H9 (cell line): ENCODE measurements at regions not wholly inside any gene's neighbourhood (a gene's known extent, or its start where the extent isn't known, plus 50 kb on each side); places are given as distances from the start of the nearest gene placed in this dataset.

ENCODE experiments used
- DNase-seq: peaks from one replicate; pipeline ENCODE4 v3.0.0-alpha.2; 2017
- H2AFZ ChIP-seq: one replicate; pipeline ENCODE4 v1.6.1; 2013; ENCODE audit warnings: mild to moderate bottlenecking, low read length, control low read depth, moderate library complexity
- H2AK5ac ChIP-seq: 2 replicates; pipeline ENCODE4 v1.6.1; 2013; ENCODE audit warnings: low read length, control low read depth, mixed read lengths; ENCODE audit not compliant: insufficient read length
- H2BK120ac ChIP-seq: one replicate; pipeline ENCODE4 v1.6.1; 2013; ENCODE audit warnings: low read depth, mild to moderate bottlenecking, low read length, control low read depth, inconsistent platforms; ENCODE audit not compliant: poor library complexity, severe bottlenecking
- H2BK12ac ChIP-seq: 2 replicates; pipeline ENCODE4 v1.6.1; 2013; ENCODE audit warnings: low read length, control low read depth, mixed read lengths, low read depth; ENCODE audit not compliant: insufficient read length
- H2BK15ac ChIP-seq: 2 replicates; pipeline ENCODE4 v1.6.1; 2013; ENCODE audit warnings: low read depth, low read length, control low read depth
- H2BK20ac ChIP-seq: one replicate; pipeline ENCODE4 v1.6.1; 2013; ENCODE audit warnings: low read depth, mild to moderate bottlenecking, low read length, control low read depth, inconsistent platforms; ENCODE audit not compliant: poor library complexity, severe bottlenecking
- H2BK5ac ChIP-seq: 2 replicates; pipeline ENCODE4 v1.6.1; 2013; ENCODE audit warnings: low read length, control low read depth, mixed read lengths; ENCODE audit not compliant: insufficient read length
- H3K14ac ChIP-seq: 2 replicates; pipeline ENCODE4 v1.6.1; 2013; ENCODE audit warnings: low read length, control low read depth; ENCODE audit not compliant: insufficient read depth
- H3K18ac ChIP-seq: 2 replicates; pipeline ENCODE4 v1.6.1; 2013; ENCODE audit warnings: low read depth, mild to moderate bottlenecking, mixed read lengths, low read length, control low read depth; ENCODE audit not compliant: insufficient read length
- H3K23ac ChIP-seq: 2 replicates; pipeline ENCODE4 v1.6.1; 2013; ENCODE audit warnings: low read length, control low read depth, mixed read lengths, low read depth; ENCODE audit not compliant: insufficient read length
- H3K23me2 ChIP-seq: 2 replicates; pipeline ENCODE4 v1.6.1; 2013; ENCODE audit warnings: low read depth, mild to moderate bottlenecking, mixed read lengths, low read length, control low read depth; ENCODE audit not compliant: insufficient read length, poor library complexity, severe bottlenecking
- H3K27ac ChIP-seq: 2 replicates; pipeline ENCODE4 v1.5.1; 2013; ENCODE audit warnings: low read length, control low read depth, mixed read lengths, low read depth; ENCODE audit not compliant: insufficient read length
- H3K27me3 ChIP-seq: 2 replicates; pipeline ENCODE4 v1.6.1; 2013; ENCODE audit warnings: low read length, control low read depth, inconsistent platforms; ENCODE audit not compliant: insufficient read depth
- H3K4ac ChIP-seq: 2 replicates; pipeline ENCODE4 v1.6.1; 2013; ENCODE audit warnings: low read depth, mild to moderate bottlenecking, control low read depth, inconsistent platforms, low read length, moderate library complexity
- H3K4me1 ChIP-seq: 2 replicates; pipeline ENCODE4 v1.6.1; 2013; ENCODE audit warnings: low read length, control low read depth, inconsistent platforms; ENCODE audit not compliant: insufficient read depth
- H3K4me2 ChIP-seq: 2 replicates; pipeline ENCODE4 v1.6.1; 2013; ENCODE audit warnings: low read length, control low read depth, mixed read lengths; ENCODE audit not compliant: insufficient read length, insufficient read depth
- H3K56ac ChIP-seq: 2 replicates; pipeline ENCODE4 v1.6.1; 2013; ENCODE audit warnings: low read depth, mild to moderate bottlenecking, mixed read lengths, low read length, control low read depth; ENCODE audit not compliant: insufficient read length
- H3K79me1 ChIP-seq: 2 replicates; pipeline ENCODE4 v1.6.1; 2013; ENCODE audit warnings: low read depth, mild to moderate bottlenecking, moderate library complexity, low read length, control low read depth, inconsistent platforms; ENCODE audit not compliant: insufficient read depth, poor library complexity, severe bottlenecking
- H3K79me2 ChIP-seq: 2 replicates; pipeline ENCODE4 v1.6.1; 2013; ENCODE audit warnings: low read length, control low read depth, inconsistent platforms; ENCODE audit not compliant: insufficient read depth
- H3K9ac ChIP-seq: 2 replicates; pipeline ENCODE4 v1.6.1; 2013; ENCODE audit warnings: low read length, control low read depth, mixed read lengths; ENCODE audit not compliant: insufficient read length; ENCODE audit errors: extremely low read depth
- H3K9me3 ChIP-seq: one replicate; pipeline ENCODE4 v1.6.1; 2013; ENCODE audit warnings: low read depth, low read length, inconsistent platforms; ENCODE audit not compliant: control insufficient read depth
- H3T11ph ChIP-seq: one replicate; pipeline ENCODE4 v1.6.1; 2013; ENCODE audit warnings: mild to moderate bottlenecking, low read length, control low read depth, inconsistent platforms
- H4K20me1 ChIP-seq: one replicate; pipeline ENCODE4 v1.6.1; 2013; ENCODE audit not compliant: control insufficient read depth, insufficient read length, insufficient read depth
- H4K5ac ChIP-seq: 2 replicates; pipeline ENCODE4 v1.6.1; 2013; ENCODE audit warnings: low read depth, mild to moderate bottlenecking, mixed read lengths, low read length, control low read depth; ENCODE audit not compliant: insufficient read length
- H4K8ac ChIP-seq: replicated peaks from 2 replicates; pipeline ENCODE4 v1.6.1; 2013; ENCODE audit warnings: low read length, control low read depth, mixed read lengths, low read depth; ENCODE audit not compliant: insufficient read length
- H4K91ac ChIP-seq: 2 replicates; pipeline ENCODE4 v1.6.1; 2013; ENCODE audit warnings: low read depth, mild to moderate bottlenecking, moderate library complexity, mixed read lengths, low read length, control low read depth; ENCODE audit not compliant: insufficient read length
- H3K27ac Mint-ChIP-seq, 3 experiments: 2 replicates in 2 of 3; 3 replicates in 1 of 3; pipeline ENCODE4 v1.8.0; 2020 to 2021; ENCODE audit warnings: mixed read lengths in 3 of 3, mild to moderate bottlenecking in 1 of 3, moderate library complexity in 1 of 3
- H3K27me3 Mint-ChIP-seq: 2 replicates; pipeline ENCODE4 v1.8.0; 2021; ENCODE audit warnings: low read depth, mild to moderate bottlenecking, moderate library complexity, mixed read lengths
- H3K36me3 Mint-ChIP-seq, 3 experiments: 2 replicates in 2 of 3; 3 replicates in 1 of 3; pipeline ENCODE4 v1.8.0; 2020 to 2021; ENCODE audit warnings: low read depth in 3 of 3, mixed read lengths in 3 of 3; ENCODE audit not compliant: insufficient read depth in 1 of 3
- H3K4me1 Mint-ChIP-seq, 2 experiments: 2 replicates each; pipeline ENCODE4 v1.8.0; 2020; ENCODE audit warnings: mixed read lengths in 2 of 2
- H3K4me3 Mint-ChIP-seq, 2 experiments: 2 replicates in 1 of 2; 3 replicates in 1 of 2; pipeline ENCODE4 v1.8.0; 2020 to 2021; ENCODE audit warnings: mild to moderate bottlenecking in 2 of 2, mixed read lengths in 2 of 2, moderate library complexity in 1 of 2
- H3K9me3 Mint-ChIP-seq, 2 experiments: 2 replicates in 1 of 2; 3 replicates in 1 of 2; pipeline ENCODE4 v1.8.0; 2020; ENCODE audit warnings: mild to moderate bottlenecking in 2 of 2, mixed read lengths in 2 of 2, moderate library complexity in 1 of 2
- CTCF ChIP-seq: fragments of 200-600 bp; sonication (generic); conservative IDR thresholded peaks from 3 replicates; pipeline ENCODE4 v1.8.0; 2021; ENCODE audit warnings: antibody characterized with exemption, mild to moderate bottlenecking
- WGBS: extraction: QIAGEN DNeasy Blood & Tissue Kit; methylation state at CpG from one replicate; pipeline ENCODE4 v1.1.7; 2013; ENCODE audit warnings: missing lambda C conversion rate, low lambda C conversion rate, mixed read lengths; ENCODE audit not compliant: insufficient read length; ENCODE audit errors: extremely low coverage; 5-methylcytosine and 5-hydroxymethylcytosine counted together

- TF ChIP-seq CTCF: no peak
- H3T11ph ChIP-seq: no peak overlapping the region
- Mint-ChIP-seq H3K4me3 (no peak overlapping the region), H3K27me3 (peaks cover 4% of the 10 kb centered on the region; the same call in 1 of the 2 replicates), H3K27ac (no peak overlapping the region), H3K36me3 (peaks cover 0 to 1% (median 0%) of the 10 kb centered on the region in 3 experiments; a peak in 1 of 7 replicates), H3K4me1 (peaks cover 11 to 17% of the 10 kb centered on the region in 2 experiments), H3K9me3 (peaks cover 0 to 8% of the 10 kb centered on the region in 2 experiments; a peak in 1 of 5 replicates)
- no peaks in the 10 kb centered on the region for H3K79me1 ChIP-seq
- no peaks in the 10 kb centered on the region for H3K27me3 ChIP-seq
- no peak overlapping the region for H3K56ac ChIP-seq
- H2BK12ac ChIP-seq: no peak overlapping the region
- no peak overlapping the region for H4K5ac ChIP-seq
- no CpG with 5 or more reads among the region's 10 CpGs for whole genome bisulfite sequencing
- H3K27ac ChIP-seq: no peak overlapping the region
- no peak overlapping the region for H2BK5ac ChIP-seq
- no peaks in the 10 kb centered on the region for H4K20me1 ChIP-seq
- no peaks in the 10 kb centered on the region for H3K23me2 ChIP-seq
- H2BK20ac ChIP-seq: no peak overlapping the region
- H3K4ac ChIP-seq: no peak overlapping the region
- no peaks in the 10 kb centered on the region for H3K79me2 ChIP-seq
- no peak overlapping the region for H4K91ac ChIP-seq
- 0 out of 2 replicates have a peak, but pooled peaks cover 2% of the 10 kb centered on the region for H3K4me1 ChIP-seq
- H2AK5ac ChIP-seq: no peak overlapping the region
- H3K14ac ChIP-seq: no peak overlapping the region
- H3K9me3 ChIP-seq: no peaks in the 10 kb centered on the region
- H3K4me2 ChIP-seq: no peak overlapping the region
- H4K8ac ChIP-seq: no peak overlapping the region
- H2BK120ac ChIP-seq: no peak overlapping the region
- H3K18ac ChIP-seq: no peak overlapping the region
- H3K23ac ChIP-seq: no peak overlapping the region
- H3K9ac ChIP-seq: no peak overlapping the region
- H2AFZ ChIP-seq: no peak overlapping the region
- no peak for DNase-seq
- H2BK15ac ChIP-seq: no peak overlapping the region
Observed at GRCh38 chr22:48262596-48263430, 1500.4 kb downstream of the TBC1D22A start.
